Brain microvascular endothelial cell (primary cell): ENCODE measurements at regions not wholly inside any gene's neighbourhood (a gene's known extent, or its start where the extent isn't known, plus 50 kb on each side); places are given as distances from the start of the nearest gene placed in this dataset.
A peak's percentile ranks its signal among the peaks of the same experiment; 100 is the strongest.

Source experiments
- DNase-seq: peaks from one replicate; pipeline ENCODE4 v3.0.0-alpha.2; 2020
- H3K27ac ChIP-seq: fragments of 250-450 bp; sonication (Bioruptor Pico); 2 replicates; pipeline ENCODE4 v1.5.1; 2020; ENCODE audit warnings: mild to moderate bottlenecking, moderate library complexity
- H3K27me3 ChIP-seq: fragments of 250-450 bp; sonication (Bioruptor Pico); replicated peaks from 2 replicates; pipeline ENCODE4 v1.5.1; 2020; ENCODE audit warnings: mild to moderate bottlenecking
- H3K36me3 ChIP-seq: fragments of 250-450 bp; sonication (Bioruptor Pico); replicated peaks from 2 replicates; pipeline ENCODE4 v1.5.1; 2020; ENCODE audit warnings: mild to moderate bottlenecking
- H3K4me3 ChIP-seq: 2 replicates; pipeline ENCODE4 v1.5.1; 2011; ENCODE audit warnings: low read depth, mild to moderate bottlenecking, control low read depth, low read length, moderate library complexity
- CTCF ChIP-seq: IDR thresholded peaks from 2 replicates; pipeline ENCODE4 v1.5.1; 2011; ENCODE audit warnings: low read depth, mild to moderate bottlenecking, moderate library complexity, low read length, control low read depth, inconsistent platforms; ENCODE audit errors: missing control alignments
- in situ Hi-C: cut with HindIII; loops from 2 replicates; pipeline ENCODE4 v1.10.0; 2017; ENCODE audit warnings: low sequenced_read_pairs, low pct_ligation_motif_present

- no peaks in the 10 kb centered on the region for H3K36me3 ChIP-seq
- in situ Hi-C loops, result no loop called here
- H3K4me3 ChIP-seq, result no peak overlapping the region
- DNase-seq, result peak; percentile 49
- no peak for TF ChIP-seq CTCF
- no peaks in the 10 kb centered on the region for H3K27me3 ChIP-seq
- H3K27ac ChIP-seq, result peak overlapping the region; percentile 24
These were observed 243.8 kb upstream of the PWP1 start for GRCh38 chr12:107441665-107442300.

- H3K4me3 ChIP-seq, result no peak overlapping the region
- DNase-seq, result no peak
- no peak for TF ChIP-seq CTCF
These were observed 243.1 kb upstream of the PWP1 start for GRCh38 chr12:107442326-107442987.

GRCh38 chr12:107443320-107444090, 242.1 kb upstream of the PWP1 start:
- TF ChIP-seq CTCF, result no peak
- Histone ChIP-seq H3K36me3 (no peaks in the 10 kb centered on the region), H3K27ac (no peak overlapping the region), H3K27me3 (no peaks in the 10 kb centered on the region), H3K4me3 (no peak overlapping the region)
- in situ Hi-C loops, result no loop called here
- no peak for DNase-seq

More at GRCh38 chr12:107442326-107442987, 243.1 kb upstream of the PWP1 start:
- Histone ChIP-seq H3K27ac (peak overlapping the region; percentile 24), H3K36me3 (no peaks in the 10 kb centered on the region), H3K27me3 (no peaks in the 10 kb centered on the region)
- in situ Hi-C loops, result no loop called here

GRCh38 chr12:107444771-107445170, 240.8 kb upstream of the PWP1 start:
- no peak for DNase-seq
- Histone ChIP-seq H3K4me3 (no peak overlapping the region), H3K27ac (no peak overlapping the region), H3K36me3 (no peaks in the 10 kb centered on the region), H3K27me3 (no peaks in the 10 kb centered on the region)
- in situ Hi-C loops, result no loop called here
- TF ChIP-seq CTCF, result no peak

- DNase-seq, result no peak
- no peak overlapping the region for H3K4me3 ChIP-seq
- in situ Hi-C loops, result no loop called here
These were observed 239.1 kb upstream of the PWP1 start for GRCh38 chr12:107446476-107446875.

More at GRCh38 chr12:107446476-107446875, 239.1 kb upstream of the PWP1 start:
- no peaks in the 10 kb centered on the region for H3K36me3 ChIP-seq
- no peaks in the 10 kb centered on the region for H3K27me3 ChIP-seq
- no peak overlapping the region for H3K27ac ChIP-seq
- TF ChIP-seq CTCF, result no peak
